ENCODE measurements at regions not wholly inside any gene's neighbourhood (a gene's known extent, or its start where the extent isn't known, plus 50 kb on each side); places are given as distances from the start of the nearest gene placed in this dataset.
"Not testable (repeated sequence)": the region's sequence is repeated elsewhere in the genome, so short reads cannot be mapped to it uniquely, and the experiment has no call there.

GRCh38 chr2:192498747-192499146 lies 304.0 kb upstream of the TMEFF2 start:
- DNase-seq (ENCODE audit: low read depth, low spot score): no peak

- DNase-seq (ENCODE audit: low read depth, low spot score): not testable (repeated sequence)
These were observed 293.4 kb upstream of the TMEFF2 start for GRCh38 chr2:192488158-192488557.

- no peak for DNase-seq (ENCODE audit: low read depth, low spot score)
These were observed 292.9 kb upstream of the TMEFF2 start for GRCh38 chr2:192487636-192488035.

- DNase-seq (ENCODE audit: low read depth, low spot score): no peak
These were observed 290.2 kb upstream of the TMEFF2 start for GRCh38 chr2:192484903-192485302.

- no peak for DNase-seq (ENCODE audit: low read depth, low spot score)
These were observed 286.3 kb upstream of the TMEFF2 start for GRCh38 chr2:192480984-192481383.

- no peak for DNase-seq (ENCODE audit: low read depth, low spot score)
These were observed 278.6 kb upstream of the TMEFF2 start for GRCh38 chr2:192473331-192473730.

GRCh38 chr2:192471982-192472381 lies 277.2 kb upstream of the TMEFF2 start:
- no peak for DNase-seq (ENCODE audit: low read depth, low spot score)

GRCh38 chr2:192469612-192470011 lies 274.9 kb upstream of the TMEFF2 start:
- no peak for DNase-seq (ENCODE audit: low read depth, low spot score)

- DNase-seq (ENCODE audit: low read depth, low spot score): no peak
These were observed 273.4 kb upstream of the TMEFF2 start for GRCh38 chr2:192467953-192468660.

GRCh38 chr2:192465141-192465540 lies 270.4 kb upstream of the TMEFF2 start:
- DNase-seq (ENCODE audit: low read depth, low spot score): no peak

GRCh38 chr2:192459422-192459821 lies 264.7 kb upstream of the TMEFF2 start:
- DNase-seq (ENCODE audit: low read depth, low spot score): no peak

- DNase-seq (ENCODE audit: low read depth, low spot score): no peak
These were observed 254.1 kb upstream of the TMEFF2 start for GRCh38 chr2:192448881-192449280.

- no peak for DNase-seq (ENCODE audit: low read depth, low spot score)
These were observed 249.6 kb upstream of the TMEFF2 start for GRCh38 chr2:192444286-192444838.

GRCh38 chr2:192443831-192444230 lies 249.1 kb upstream of the TMEFF2 start:
- DNase-seq (ENCODE audit: low read depth, low spot score): no peak

- no peak for DNase-seq (ENCODE audit: low read depth, low spot score)
These were observed 243.5 kb upstream of the TMEFF2 start for GRCh38 chr2:192438239-192438638.

- DNase-seq (ENCODE audit: low read depth, low spot score): no peak
These were observed 242.9 kb upstream of the TMEFF2 start for GRCh38 chr2:192437653-192438052.

GRCh38 chr2:192424243-192424642 lies 229.5 kb upstream of the TMEFF2 start:
- DNase-seq (ENCODE audit: low read depth, low spot score): no peak

GRCh38 chr2:192419786-192420185 lies 225.1 kb upstream of the TMEFF2 start:
- DNase-seq (ENCODE audit: low read depth, low spot score): no peak

GRCh38 chr2:192416060-192416459 lies 221.3 kb upstream of the TMEFF2 start:
- DNase-seq (ENCODE audit: low read depth, low spot score): no peak

GRCh38 chr2:192414794-192415193 lies 220.1 kb upstream of the TMEFF2 start:
- no peak for DNase-seq (ENCODE audit: low read depth, low spot score)

- DNase-seq (ENCODE audit: low read depth, low spot score): no peak
These were observed 219.3 kb upstream of the TMEFF2 start for GRCh38 chr2:192413812-192414681.

- DNase-seq (ENCODE audit: low read depth, low spot score): not testable (repeated sequence)
These were observed 218.1 kb upstream of the TMEFF2 start for GRCh38 chr2:192412866-192413265.

- no peak for DNase-seq (ENCODE audit: low read depth, low spot score)
These were observed 217.7 kb upstream of the TMEFF2 start for GRCh38 chr2:192412394-192412793.
